Stimulated activated CD8-positive, alpha-beta memory T cell treated with anti-CD3 and anti-CD28 coated beads, Interleukin-12 subunit alpha, Interleukin-12 subunit beta, amount 100 ng/mL, for 24 hours (primary cell): ENCODE measurements at regions not wholly inside any gene's neighbourhood (a gene's known extent, or its start where the extent isn't known, plus 50 kb on each side); places are given as distances from the start of the nearest gene placed in this dataset.

Experiments
- DNase-seq: peaks from one replicate; pipeline ENCODE4 v3.0.0-alpha.2; 2020; ENCODE audit errors: extremely low read depth

DNA sequence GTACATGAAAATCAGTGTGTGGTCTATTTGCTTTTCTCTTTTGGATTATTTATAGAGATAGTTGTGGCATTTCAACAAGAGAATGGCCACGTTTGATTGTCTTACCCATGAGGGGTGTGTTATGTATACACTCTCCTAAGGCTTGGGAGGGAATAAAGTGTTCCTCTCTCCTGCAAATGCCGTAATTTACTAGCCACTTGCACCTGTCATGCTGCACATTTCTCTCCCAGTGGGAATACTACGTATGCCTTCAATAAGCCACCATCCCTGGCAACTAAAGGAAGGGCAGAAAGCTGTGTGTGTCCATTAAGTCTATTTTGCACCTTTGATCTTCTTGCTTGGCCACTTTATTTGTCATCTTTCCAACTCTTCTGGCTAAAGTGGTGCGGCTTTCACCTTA, 541.2 kb downstream of the QKI start:
- no peak for DNase-seq

DNA sequence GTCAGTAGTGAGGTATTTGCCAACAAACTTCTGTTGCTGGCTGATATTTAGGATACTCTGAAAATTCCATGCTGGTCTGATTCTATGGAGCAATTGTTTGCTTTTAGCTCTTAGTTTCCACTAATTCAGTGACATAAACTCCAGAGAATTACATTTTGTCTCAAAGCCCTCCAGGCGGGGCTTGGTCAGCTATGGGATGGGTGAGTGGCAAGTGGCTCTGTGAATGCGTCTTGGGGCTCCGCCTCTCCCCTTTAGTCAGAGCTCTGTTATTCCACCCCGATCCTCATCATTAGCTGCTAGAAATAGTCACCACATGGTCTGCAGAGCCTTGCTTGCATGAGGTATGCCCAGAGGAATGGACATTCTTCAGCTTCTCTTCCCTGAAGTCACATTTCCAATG, 540.6 kb downstream of the QKI start:
- no peak for DNase-seq

DNA sequence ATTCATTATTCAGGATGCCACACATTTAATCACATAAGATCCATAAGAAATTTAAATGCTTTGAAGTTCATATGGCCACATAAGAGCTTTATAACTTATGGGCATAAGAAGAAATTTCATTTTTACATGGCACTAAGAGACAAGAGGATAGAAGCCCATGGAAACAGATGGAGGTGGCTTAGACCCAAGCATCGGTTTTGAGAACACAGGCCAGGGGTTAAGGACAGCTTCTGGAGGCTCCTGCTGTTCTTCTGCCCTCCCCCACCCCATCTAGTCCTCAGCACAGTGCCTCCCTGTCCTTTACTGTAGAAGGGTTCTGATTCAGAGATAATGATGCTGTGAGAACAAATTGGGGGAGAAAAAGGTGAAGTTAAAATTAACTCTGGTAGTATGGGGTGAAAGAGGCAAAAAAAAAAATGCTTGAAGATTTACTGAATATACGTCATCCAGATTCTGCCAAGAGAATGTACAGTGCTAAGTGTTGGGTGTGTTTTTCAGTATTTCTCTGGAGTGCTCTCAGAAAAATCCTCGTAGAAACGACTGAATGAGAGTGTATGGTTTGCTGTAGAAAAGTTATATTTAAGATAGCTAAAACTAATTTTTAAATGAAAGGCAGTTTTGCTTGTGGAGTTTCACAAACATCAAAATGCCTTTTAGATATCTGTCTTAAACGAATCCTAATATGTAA, 539.7 kb downstream of the QKI start:
- DNase-seq: no peak

DNA sequence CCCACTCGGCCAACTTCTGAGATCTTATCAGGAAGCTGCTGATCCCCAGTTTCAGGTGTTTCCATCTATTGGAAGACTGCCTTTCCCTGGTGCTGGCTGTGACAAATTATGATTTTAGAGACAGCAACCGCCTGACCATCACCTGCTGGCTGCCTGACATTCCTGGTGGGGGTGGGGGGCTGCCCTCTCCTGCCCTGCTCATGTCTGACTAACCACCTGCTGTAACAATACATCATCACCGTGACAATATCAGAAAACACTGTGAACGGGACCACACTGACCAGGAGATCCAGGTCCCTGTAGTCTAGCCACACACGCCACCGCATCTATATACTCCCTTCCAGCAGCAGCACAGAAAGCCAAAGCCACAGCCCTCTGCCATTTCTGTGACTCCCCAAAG, 537.5 kb downstream of the QKI start:
- DNase-seq: no peak

DNA sequence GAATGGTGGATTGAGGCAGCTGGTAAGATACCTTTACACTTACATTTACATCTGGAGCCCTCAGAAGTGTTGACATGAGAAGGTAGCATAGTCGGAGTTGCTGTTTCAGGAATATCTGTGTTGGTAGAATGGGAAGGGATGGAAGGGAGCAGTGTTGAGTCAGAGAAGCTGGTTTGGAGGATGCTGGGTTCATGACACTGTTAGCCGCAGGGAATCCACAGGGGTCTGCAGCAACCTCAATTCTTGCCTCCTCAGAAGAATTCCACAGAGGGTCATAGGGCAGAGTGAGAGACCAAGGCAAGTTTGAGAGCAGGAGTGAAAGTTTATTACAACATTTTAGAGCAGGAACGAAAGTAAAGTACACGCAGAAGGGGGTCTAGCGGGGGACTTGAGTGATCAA, 536.8 kb downstream of the QKI start:
- no peak for DNase-seq

DNA sequence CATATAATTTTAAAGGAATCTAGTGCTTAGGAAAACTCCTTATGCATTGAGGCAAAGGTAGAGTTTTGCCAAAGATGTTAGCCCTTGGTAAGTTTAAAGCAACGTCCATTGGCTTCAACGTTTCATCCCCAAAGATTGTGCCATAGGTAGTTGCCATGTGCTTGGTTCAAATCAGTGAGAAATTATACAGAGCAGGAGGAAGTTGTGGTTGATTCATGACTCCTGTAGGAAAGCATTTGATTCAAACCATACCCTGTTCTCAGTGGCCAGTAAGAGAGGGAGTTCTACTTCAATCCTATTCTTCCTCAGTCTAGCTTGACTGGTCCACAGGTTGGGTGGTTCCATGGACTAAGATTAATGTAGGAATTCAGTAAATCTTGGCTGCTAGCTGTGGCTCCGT, 535.6 kb downstream of the QKI start:
- DNase-seq: no peak

DNA sequence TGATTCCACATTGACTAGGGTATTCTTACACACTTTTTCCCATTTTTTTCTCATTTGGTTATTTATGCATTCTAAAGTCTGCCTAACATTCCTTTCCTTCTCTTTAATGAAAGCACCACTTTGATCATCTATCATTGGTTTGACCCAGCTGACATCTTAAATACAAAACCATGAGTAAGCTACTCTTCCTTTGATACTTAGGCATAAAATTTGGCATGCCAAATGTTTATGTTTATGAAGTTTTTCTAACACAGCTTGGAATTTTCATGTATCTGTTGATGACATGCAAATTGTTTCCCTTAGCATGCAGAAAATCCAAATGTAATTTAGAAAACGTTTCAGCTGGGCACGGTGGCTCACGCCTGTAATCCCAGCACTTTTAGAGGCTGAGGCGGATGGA, 534.9 kb downstream of the QKI start:
- DNase-seq: no peak

DNA sequence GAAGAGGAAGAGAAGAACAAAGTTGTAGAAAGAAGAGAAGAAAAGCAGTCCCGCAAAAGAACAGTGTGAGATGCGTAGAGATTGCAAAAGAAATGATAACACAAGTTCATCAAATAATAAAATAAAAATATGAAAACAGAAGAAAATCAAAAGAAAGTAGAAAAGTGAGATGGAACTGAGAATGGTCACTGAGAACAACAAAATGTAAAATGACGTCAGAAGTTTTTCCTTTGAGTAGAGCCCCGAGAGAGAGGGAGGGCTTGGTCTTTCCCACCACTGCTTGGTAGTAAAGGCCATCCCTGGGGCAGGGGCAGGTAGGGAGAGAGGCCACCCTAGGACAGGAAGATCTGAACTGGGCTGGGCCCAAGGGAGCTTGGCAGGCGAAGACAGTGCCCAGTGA, 533.7 kb downstream of the QKI start:
- DNase-seq: no peak

DNA sequence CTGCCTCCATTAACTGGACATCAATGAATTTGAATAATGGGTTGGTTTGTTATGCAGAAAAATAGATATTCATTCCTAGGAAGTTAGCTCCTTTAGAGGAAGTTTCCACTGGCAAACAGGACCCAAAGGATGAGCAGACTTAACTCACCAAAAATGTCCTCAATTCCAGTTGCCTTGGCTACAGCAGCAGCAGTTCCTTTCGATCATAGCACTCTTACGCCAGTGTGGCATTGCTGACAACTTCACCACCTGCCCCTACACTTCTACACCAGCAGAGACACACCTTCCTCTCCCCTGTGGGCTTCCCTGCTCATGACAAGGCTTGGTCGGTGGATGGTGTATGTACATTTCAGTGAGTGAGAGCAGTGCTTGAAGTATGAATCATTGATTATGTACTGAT, 532.8 kb downstream of the QKI start:
- no peak for DNase-seq

DNA sequence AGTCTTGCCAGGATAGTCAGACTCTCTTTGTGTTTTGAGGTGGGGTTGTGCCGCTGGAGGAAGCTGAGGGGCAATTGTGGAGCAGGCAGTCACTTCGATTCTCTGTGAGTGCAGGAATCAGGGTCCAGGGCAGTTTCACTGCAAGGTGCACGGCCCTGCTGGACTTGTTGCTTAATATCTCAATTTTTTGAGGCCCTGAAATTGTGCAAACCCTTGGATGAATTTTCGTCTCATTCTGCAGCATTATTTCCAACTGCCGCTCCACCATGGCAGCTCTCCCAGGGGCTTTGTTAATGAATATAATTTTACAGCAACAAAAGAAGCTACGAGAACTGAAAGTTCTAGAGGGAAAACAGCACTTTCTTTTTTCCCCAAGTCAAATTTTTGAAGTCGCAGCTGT, 531.9 kb downstream of the QKI start:
- DNase-seq: no peak

DNA sequence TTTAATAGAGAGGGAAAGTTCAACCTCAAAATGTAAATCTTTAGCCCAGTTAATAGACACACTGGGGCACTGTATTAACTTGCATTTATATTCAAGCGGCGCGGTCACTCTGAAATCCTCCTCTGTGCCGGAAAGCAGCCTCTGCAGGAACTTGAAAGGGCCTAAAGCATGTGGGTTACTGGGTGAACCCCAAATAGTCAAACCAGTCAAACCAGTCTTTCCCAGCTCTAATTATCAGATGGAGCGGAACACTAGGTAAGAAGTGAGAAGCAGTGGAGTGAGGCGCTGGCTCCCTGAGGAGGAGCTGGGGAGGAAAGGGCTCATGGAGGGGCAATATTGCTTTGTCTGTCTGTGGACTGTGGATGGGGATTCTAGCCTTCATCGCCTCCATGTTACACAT, 531.3 kb downstream of the QKI start:
- no peak for DNase-seq

DNA sequence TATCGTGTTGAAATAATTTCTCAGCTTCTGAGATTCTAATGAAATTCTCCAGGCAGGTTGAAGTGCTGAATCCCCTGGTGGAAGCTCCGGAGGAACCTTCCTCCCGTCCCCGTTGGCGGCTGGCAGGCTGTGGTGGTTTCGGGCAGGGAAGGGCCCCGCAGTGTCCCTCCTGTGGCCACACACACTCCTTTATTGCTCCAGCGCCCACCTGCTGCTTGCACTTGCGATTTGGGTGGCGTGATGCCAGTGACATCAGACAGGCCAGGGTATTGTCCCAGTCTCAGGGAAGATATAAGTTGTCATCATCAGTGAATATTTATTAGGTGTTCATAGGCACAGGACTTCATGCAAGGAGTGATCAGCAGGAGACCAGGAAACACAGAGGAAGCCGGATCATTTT, 530.4 kb downstream of the QKI start:
- DNase-seq: no peak

DNA sequence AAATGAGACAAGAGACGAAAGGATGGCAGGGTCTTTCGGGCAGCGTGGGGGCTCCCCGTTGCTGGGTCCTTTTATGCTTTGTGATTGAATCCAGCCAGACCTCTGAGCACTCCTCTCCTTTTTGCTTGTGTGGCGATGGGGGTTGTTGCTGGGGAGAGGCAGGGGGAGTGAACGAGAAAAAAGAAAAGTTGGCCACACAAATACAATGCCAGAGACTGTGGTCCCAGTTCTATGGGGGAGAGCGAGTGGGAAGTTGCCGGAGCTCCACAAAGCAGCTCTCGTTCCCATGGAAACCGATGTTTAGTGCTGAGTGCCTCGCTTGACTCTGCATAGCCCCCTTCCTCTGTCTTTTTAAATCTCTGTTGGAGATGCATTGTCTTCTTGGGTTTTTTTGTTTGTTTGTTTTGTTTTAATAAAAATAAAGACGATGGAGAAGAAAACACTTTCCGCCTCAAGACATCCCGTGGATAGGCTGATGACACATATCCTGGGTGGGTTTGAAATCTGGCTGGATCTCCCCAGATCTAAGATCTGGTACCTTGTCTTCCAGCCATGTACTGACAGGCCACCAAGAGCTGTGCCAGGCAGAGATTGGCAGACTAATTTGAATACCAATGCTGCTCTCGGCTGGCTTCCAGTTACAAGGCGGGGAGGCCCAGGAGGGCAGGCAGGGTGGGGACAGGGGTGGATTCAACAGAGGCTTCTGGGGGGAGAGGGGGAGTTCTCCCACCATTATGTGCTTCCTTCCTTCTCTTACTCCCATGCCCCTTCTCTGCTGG, 529.3 kb downstream of the QKI start:
- no peak for DNase-seq

DNA sequence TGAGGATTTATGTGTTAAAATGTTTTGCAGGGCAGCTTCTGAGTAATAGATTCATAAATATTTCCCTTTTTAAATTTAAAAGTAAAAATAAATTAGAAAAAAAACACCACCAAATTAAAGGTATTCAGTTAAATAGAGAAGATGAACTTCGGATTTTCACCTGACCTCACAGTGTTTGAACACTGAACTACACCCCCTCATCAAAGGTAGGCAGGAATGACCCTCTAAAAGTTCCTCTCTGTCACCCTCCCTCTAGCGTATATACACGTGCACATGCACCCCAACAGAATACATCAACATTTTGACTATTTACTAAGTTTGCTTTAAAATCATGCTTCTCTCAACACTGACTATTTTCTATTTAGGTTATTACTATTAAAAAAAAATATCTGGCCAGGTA, 528.3 kb downstream of the QKI start:
- DNase-seq: no peak

DNA sequence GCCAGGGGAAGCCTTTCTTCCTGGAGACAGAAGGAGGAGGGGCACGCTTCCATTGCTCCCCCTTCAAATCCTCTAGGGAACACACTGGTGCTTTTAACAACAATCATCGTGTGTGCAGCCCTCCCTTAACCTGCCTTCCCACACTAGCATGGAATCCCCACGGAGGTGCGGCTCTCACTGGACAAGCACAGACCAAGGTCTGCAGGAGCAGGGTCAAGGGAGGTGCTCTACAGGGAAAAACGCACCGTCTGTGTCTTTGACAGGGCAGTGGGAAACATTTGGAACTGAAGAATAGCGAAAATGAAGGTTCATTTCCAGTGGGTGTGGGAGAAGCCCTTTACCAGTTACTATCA, 527.1 kb downstream of the QKI start:
- no peak for DNase-seq

DNA sequence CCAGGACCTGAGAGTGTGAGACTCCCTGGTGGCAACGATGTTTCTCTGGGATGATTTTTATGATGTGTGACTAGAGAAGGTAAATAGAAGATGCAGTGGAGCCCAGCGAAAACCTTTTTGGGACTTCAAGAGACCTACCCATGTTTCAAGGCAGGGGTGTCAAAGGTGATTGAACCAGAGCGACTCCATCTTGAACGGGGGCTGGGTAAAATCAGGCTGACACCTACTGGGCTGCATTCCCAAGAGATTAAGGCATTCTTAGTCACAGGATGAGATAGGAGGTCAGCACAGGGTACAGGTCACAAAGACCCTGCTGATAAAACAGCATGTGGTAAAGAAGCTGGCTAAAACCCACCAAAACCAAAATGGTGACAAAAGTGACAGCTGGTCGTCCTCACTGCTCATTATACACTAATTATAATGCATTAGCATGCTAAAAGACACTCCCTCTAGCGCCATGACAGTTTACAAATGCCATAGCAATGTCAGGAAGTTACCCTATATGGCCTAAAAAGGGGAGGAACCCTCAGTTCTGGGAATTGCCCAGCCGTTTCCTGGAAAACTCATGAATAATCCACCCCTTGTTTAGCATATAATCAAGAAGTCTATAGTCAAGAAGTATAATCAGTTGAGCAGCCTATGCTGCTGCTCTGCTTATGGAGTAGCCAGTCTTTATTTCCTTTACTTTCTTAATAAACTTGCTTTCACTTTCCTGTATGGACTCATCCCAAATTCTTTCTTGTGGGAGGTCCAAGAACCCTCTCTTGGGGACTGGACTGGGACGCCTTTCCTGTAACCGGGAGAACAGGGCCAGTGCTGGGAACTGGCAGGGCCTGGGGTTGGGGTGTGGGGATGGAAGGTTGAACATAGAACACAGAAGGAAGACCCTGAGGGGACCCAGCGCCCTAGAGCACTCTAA, 526.4 kb downstream of the QKI start:
- DNase-seq: no peak

DNA sequence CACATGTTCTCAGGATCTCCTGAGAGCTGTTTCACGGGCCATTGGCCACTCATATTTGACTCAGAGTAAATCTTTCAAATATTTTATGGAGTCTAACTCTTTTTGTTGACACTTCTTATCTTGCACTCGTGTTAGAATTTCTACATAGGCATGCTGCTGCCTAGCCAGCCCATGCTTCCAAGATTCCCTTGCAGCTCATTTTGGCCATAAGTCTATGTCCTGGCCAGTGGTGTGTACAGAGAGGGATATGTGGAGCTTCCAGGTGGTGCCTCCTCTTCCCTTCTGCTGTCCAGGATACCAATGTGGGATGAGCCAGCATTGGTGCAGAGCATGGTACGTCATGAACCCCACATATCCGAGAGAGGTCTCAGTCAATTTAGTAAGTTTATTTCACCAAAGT, 522.6 kb downstream of the QKI start:
- no peak for DNase-seq

DNA sequence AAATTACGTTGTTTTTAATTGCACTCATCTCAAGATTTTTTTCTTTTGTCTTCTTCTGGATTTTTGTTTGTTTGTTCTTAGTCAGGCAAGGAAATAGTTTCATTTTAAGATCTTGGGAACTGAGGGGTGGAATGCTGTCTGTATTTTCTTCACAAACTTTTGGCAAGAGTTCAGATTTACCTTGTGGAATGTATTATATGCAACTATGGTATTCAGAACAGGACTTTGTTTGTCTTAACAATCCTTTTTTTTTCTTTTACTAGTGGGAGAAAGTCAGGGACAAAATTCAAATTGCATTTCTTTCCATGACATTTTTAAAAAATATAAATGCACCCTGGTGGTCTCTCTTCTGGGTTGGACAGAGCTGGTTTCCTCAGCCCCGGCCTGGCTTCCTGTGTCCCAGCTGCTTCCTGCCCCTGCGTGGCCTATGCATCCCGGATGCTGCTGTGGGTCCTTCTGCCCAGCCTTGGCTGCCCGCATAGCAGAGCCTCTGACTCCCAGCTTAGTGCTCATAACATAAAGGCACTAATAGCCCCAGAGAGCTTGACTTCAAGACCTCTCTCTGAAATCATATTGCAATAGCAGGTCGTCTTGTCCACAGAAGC, 520.7 kb downstream of the QKI start:
- DNase-seq: no peak

DNA sequence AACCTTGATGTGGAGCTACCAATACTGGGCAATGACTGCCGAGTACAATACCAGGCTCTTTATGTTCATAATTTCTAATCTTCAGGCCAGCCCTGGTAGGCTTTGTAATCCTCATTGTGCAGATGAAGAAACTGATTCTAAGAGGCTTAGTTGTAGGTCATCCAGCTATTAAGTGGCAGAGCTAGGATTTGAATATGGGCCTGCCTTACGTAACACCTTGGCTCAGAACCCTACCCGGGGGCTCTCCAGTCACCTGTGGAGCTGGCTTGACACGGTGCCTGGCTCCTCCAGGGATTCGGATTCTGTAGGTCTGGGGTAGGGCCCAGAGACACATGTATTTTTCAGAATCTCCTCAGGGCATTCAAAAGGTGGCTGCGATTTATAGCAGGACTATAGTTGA, 515.5 kb downstream of the QKI start:
- no peak for DNase-seq

DNA sequence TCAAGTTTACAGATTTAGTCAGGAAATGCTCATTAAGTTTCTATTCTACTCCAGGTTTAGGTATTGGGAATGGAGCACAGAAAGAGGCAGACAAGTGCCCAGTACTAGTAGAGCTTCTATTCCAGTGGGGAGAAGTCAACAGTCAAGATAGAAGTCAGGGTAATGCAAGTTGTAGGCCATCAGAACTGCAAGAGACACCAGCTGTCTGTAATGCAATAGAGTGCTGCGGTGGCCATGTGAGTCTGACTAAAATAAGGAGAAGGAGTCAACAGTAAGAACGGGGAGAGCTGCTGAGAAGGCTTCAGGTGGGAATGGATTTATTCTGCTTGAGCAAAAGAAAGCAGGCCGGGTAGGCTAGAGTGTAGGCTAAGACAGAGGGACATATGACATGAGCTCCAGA, 515.0 kb downstream of the QKI start:
- no peak for DNase-seq

DNA sequence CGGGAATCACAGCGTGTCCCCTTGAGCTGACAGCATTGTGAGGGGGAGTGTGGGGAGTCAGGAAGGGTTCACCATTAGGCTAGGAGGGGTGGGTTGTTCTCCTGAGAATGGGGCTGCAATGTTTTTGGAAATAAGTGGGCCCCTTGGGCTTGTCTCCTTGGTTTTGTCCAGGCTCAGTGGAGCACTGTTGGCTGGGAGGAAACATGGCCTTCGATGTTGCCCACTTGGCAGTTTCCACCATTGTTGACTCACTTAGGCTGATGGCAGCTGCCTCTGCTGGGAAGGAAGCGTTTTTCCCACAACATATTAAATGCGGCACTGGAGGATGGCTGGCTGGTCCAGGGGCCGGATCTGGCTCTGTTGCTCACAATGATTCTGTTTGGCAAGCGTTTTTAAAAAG, 512.1 kb downstream of the QKI start:
- no peak for DNase-seq

DNA sequence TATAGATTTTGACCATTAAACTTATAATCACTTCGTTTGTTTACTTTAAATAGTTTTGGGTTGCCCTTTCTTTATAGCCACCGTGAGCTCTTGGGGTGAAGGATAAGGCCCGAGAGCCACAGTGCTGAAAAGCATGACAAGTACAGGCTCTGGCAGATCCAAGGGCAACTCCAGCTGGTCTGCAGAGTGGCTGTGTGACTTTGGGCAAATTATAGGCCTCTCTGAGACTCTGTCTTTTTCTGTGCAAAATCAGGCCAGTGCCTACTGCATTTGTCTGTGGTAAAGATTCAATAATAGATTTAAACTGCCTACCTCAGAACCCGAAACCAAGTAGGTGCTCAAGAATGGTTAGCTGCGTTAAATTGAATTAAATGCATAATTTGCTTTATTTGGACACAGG, 511.3 kb downstream of the QKI start:
- DNase-seq: no peak
